ENCODE measurements at regions not wholly inside any gene's neighbourhood (a gene's known extent, or its start where the extent isn't known, plus 50 kb on each side); places are given as distances from the start of the nearest gene placed in this dataset.

GRCh38 chr1:177385760-177386698 is 215.3 kb downstream of the BRINP2 start:
- H4K8ac ChIP-seq (ENCODE audit: low read depth in 2 of 2, low read length in 2 of 2): no peak overlapping the region
- ATAC-seq (ENCODE audit: low read depth) (no peak), DNase-seq (no peak)
- H3K27me3 ChIP-seq (ENCODE audit: control insufficient read depth, insufficient read depth, low read length): no peaks in the 10 kb centered on the region
- no peak overlapping the region for H3K4me2 ChIP-seq (ENCODE audit: low read depth, low read length)
- H3K9me1 ChIP-seq (ENCODE audit: insufficient read depth, low read length): no peaks in the 10 kb centered on the region
- H4K5ac ChIP-seq (ENCODE audit: low read depth, low read length): no peak overlapping the region
- H3K27ac ChIP-seq (ENCODE audit: insufficient read depth, low read length): no peak overlapping the region
- no peaks in the 10 kb centered on the region for H3K36me3 ChIP-seq (ENCODE audit: control insufficient read depth, insufficient read depth, low read length)
- dilution Hi-C loops (cut with HindIII; ENCODE audit: low sequenced_read_pairs, unreplicated experiment) (no loop called here), in situ Hi-C loops (cut with MboI; ENCODE audit: low sequenced_read_pairs) (no loop called here), intact Hi-C loops (cut with micrococcal nuclease) (no loop called here)
- H3K9me3 ChIP-seq (ENCODE audit: control insufficient read depth, insufficient read depth, low read length): no peaks in the 10 kb centered on the region
- BruUV-seq (replicated peaks): no TSS peak
- no peak overlapping the region for H2BK20ac ChIP-seq (ENCODE audit: low read depth, low read length)
- no peak overlapping the region for H2AK5ac ChIP-seq (ENCODE audit: low read depth, low read length)
- H3K56ac ChIP-seq (ENCODE audit: extremely low read depth, insufficient read depth, low read length): no peak overlapping the region
- H3K14ac ChIP-seq (replicated peaks; ENCODE audit: low read depth, low read length): no peak overlapping the region
- H3K4ac ChIP-seq (ENCODE audit: low read depth, low read length): no peak overlapping the region
- H3K4me1 ChIP-seq (ENCODE audit: control insufficient read depth, insufficient read depth, low read length): no peaks in the 10 kb centered on the region
- no peak overlapping the region for H2AK9ac ChIP-seq (replicated peaks; ENCODE audit: low read depth, low read length, poor library complexity)
- H2BK15ac ChIP-seq (ENCODE audit: low read depth, low read length): no peak overlapping the region
- ChIA-PET POLR2A (ENCODE audit: unreplicated experiment) (no interaction called here), CTCF (no interaction called here)
- no peaks in the 10 kb centered on the region for H3K79me1 ChIP-seq (ENCODE audit: low read depth in 1 of 2, low read length in 2 of 2)
- no peak overlapping the region for H3K18ac ChIP-seq (ENCODE audit: low read depth, low read length)
- no peak overlapping the region for H3K23ac ChIP-seq (ENCODE audit: low read depth, low read length)
- H2BK5ac ChIP-seq (ENCODE audit: low read depth, low read length, poor library complexity, severe bottlenecking): no peak overlapping the region
- H3K9ac ChIP-seq (ENCODE audit: low read depth, low read length): no peak overlapping the region
- no peak overlapping the region for H2BK120ac ChIP-seq (ENCODE audit: low read depth, low read length)
- WGBS, 2 experiments (ENCODE audit: extremely low coverage in 2 of 2, insufficient read length in 1 of 2): 90% methylated on average over 2 of the region's 5 CpGs; no CpG with 5 or more reads in 1 of the 2 experiments
- no peak overlapping the region for H3K4me3 ChIP-seq (ENCODE audit: insufficient read depth, low read depth, low read length)
- H2AFZ ChIP-seq (replicated peaks; ENCODE audit: low read length, poor library complexity): no peak overlapping the region
- no peak overlapping the region for H4K91ac ChIP-seq (ENCODE audit: insufficient read depth, low read depth, low read length)
- H4K20me1 ChIP-seq (ENCODE audit: insufficient read depth, low read length): no peaks in the 10 kb centered on the region
- TF ChIP-seq RAD21 (IDR thresholded peaks at IDR 0.05; ENCODE audit: low read length): no peak
- TF ChIP-seq NFE2L2 (IDR thresholded peaks at IDR 0.05; ENCODE audit: low read depth, low read length): no peak
- no peak for TF ChIP-seq POLR2A (IDR thresholded peaks at IDR 0.05; ENCODE audit: low read depth, low read length)
- TF ChIP-seq BHLHE40 (IDR thresholded peaks at IDR 0.05; ENCODE audit: low read depth, low read length): no peak
- TF ChIP-seq RCOR1 (IDR thresholded peaks at IDR 0.05; ENCODE audit: insufficient replicate concordance, low read length): no peak
- TF ChIP-seq MAZ (IDR thresholded peaks at IDR 0.05; ENCODE audit: borderline replicate concordance, low read depth, low read length): no peak
- TF ChIP-seq CEBPB (IDR thresholded peaks at IDR 0.05; ENCODE audit: low read depth, low read length): no peak
- TF ChIP-seq ELK1 (IDR thresholded peaks at IDR 0.05; ENCODE audit: borderline replicate concordance, low read depth, low read length): no peak
- TF ChIP-seq MAFK (IDR thresholded peaks at IDR 0.05; ENCODE audit: low read depth, low read length): no peak
- TF ChIP-seq, protein P1, sequence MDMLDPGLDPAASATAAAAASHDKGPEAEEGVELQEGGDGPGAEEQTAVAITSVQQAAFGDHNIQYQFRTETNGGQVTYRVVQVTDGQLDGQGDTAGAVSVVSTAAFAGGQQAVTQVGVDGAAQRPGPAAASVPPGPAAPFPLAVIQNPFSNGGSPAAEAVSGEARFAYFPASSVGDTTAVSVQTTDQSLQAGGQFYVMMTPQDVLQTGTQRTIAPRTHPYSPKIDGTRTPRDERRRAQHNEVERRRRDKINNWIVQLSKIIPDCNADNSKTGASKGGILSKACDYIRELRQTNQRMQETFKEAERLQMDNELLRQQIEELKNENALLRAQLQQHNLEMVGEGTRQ (IDR thresholded peaks at IDR 0.05; ENCODE audit: low read depth, low read length): no peak
- TF ChIP-seq, protein P2, sequence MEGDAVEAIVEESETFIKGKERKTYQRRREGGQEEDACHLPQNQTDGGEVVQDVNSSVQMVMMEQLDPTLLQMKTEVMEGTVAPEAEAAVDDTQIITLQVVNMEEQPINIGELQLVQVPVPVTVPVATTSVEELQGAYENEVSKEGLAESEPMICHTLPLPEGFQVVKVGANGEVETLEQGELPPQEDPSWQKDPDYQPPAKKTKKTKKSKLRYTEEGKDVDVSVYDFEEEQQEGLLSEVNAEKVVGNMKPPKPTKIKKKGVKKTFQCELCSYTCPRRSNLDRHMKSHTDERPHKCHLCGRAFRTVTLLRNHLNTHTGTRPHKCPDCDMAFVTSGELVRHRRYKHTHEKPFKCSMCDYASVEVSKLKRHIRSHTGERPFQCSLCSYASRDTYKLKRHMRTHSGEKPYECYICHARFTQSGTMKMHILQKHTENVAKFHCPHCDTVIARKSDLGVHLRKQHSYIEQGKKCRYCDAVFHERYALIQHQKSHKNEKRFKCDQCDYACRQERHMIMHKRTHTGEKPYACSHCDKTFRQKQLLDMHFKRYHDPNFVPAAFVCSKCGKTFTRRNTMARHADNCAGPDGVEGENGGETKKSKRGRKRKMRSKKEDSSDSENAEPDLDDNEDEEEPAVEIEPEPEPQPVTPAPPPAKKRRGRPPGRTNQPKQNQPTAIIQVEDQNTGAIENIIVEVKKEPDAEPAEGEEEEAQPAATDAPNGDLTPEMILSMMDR (conservative IDR thresholded peaks at IDR 0.05; ENCODE audit: low read depth, low read length): no peak
- no peak for TF ChIP-seq RFX5 (IDR thresholded peaks at IDR 0.05; ENCODE audit: low read depth, low read length)
- TF ChIP-seq SMC3 (IDR thresholded peaks at IDR 0.05; ENCODE audit: low read depth, low read length): no peak
